ENCODE measurements at regions not wholly inside any gene's neighbourhood (a gene's known extent, or its start where the extent isn't known, plus 50 kb on each side); places are given as distances from the start of the nearest gene placed in this dataset.

DNA sequence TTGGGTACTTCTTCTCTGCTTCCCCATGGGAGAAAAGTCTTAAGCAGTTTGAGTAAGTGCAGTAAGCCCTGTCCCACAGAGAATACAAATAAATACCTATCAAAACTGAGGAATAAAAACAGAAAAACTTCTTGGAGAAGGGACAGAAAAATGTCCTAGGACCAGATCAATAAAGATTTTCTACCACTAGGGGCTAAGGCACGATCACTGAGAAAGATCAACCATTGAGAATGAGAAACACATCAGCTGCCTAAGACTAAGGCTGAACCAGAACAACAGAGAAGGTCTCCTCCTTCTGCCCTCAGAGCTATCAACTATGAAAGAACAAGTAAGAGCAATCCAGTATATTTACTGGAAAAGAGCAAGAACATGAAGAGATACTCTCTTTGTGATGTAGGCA, 763.6 kb upstream of the LRRTM1 start:
- Histone ChIP-seq H3K27me3 (ENCODE audit: control insufficient read depth, extremely low read depth, insufficient read depth, low read length) (no peaks in the 10 kb centered on the region), H2AFZ (ENCODE audit: control insufficient read depth, low read length) (no peak overlapping the region), H3K9me3 (ENCODE audit: control insufficient read depth, low read depth, low read length) (no peaks in the 10 kb centered on the region), H3K79me2 (ENCODE audit: control insufficient read depth, insufficient read depth, low read length) (no peaks in the 10 kb centered on the region), H3K36me3 (ENCODE audit: control insufficient read depth in 2 of 2, extremely low read depth in 1 of 2, insufficient read depth in 2 of 2, low read length in 2 of 2) (no peaks in the 10 kb centered on the region), H3K4me3 (ENCODE audit: control insufficient read depth in 2 of 3, extremely low read depth in 1 of 3, insufficient read depth in 2 of 3, low read depth in 1 of 3, low read length in 3 of 3) (no peak overlapping the region), H3K27ac (ENCODE audit: control insufficient read depth, insufficient read depth, low read length) (no peak overlapping the region), H3K9ac (ENCODE audit: control insufficient read depth, extremely low read depth, insufficient read depth, low read length) (no peak overlapping the region), H3K4me1 (ENCODE audit: control insufficient read depth, extremely low read depth, insufficient read depth, low read length) (no peaks in the 10 kb centered on the region), H4K20me1 (ENCODE audit: control insufficient read depth, extremely low read depth, insufficient read depth, low read length) (no peaks in the 10 kb centered on the region), H3K4me2 (ENCODE audit: control insufficient read depth, extremely low read depth, insufficient read depth, low read depth, low read length) (no peak overlapping the region), H3K9me1 (ENCODE audit: control insufficient read depth, extremely low read depth, insufficient read depth, low read length) (no peaks in the 10 kb centered on the region)
- DNase-seq (ENCODE audit: low read depth, low spot score) (no peak), FAIRE-seq (no peak)
- dilution Hi-C loops (cut with MboI; ENCODE audit: extremely low pct_ligation_motif_present, low sequenced_read_pairs) = no loop called here
- TF ChIP-seq EZH2 (IDR thresholded peaks at IDR 0.05; ENCODE audit: low read length) = no peak
- TF ChIP-seq CTCF (optimal IDR thresholded peaks at IDR 0.05 in 1 of 3, IDR thresholded peaks at IDR 0.05 in 1 of 3, conservative IDR thresholded peaks at IDR 0.05 in 1 of 3; ENCODE audit: extremely low read depth in 1 of 3, insufficient read depth in 2 of 3, low read length in 3 of 3) = no peak

DNA sequence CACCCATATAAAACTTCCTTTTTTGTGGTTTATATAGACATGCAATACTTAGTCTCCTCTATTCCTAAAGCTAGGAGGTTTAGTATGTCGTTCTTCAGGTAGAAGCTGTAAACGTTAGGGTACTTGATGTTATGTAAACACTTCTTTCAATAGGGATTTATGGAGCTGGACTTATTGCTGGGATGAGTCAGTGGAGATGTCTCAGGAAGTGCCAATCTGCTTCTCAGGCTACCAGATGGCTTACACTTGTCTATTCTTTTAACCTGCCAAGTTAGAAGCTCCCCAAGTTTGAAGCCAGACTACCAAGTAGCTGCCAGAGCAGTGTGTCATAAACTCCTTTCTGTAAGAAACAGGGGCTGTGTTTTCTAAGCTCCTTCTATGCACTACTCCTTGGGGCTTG, 756.5 kb upstream of the LRRTM1 start:
- H3K4me3 ChIP-seq (ENCODE audit: control insufficient read depth in 2 of 3, extremely low read depth in 1 of 3, insufficient read depth in 2 of 3, low read depth in 1 of 3, low read length in 3 of 3) = no peak overlapping the region
- H3K36me3 ChIP-seq (ENCODE audit: control insufficient read depth in 2 of 2, extremely low read depth in 1 of 2, insufficient read depth in 2 of 2, low read length in 2 of 2) = no peaks in the 10 kb centered on the region
- H3K4me1 ChIP-seq (ENCODE audit: control insufficient read depth, extremely low read depth, insufficient read depth, low read length) = no peaks in the 10 kb centered on the region
- no peak for DNase-seq (ENCODE audit: low read depth, low spot score)
- no peak for FAIRE-seq
- H2AFZ ChIP-seq (ENCODE audit: control insufficient read depth, low read length) = no peak overlapping the region
- dilution Hi-C loops (cut with MboI; ENCODE audit: extremely low pct_ligation_motif_present, low sequenced_read_pairs) = no loop called here
- H3K27ac ChIP-seq (ENCODE audit: control insufficient read depth, insufficient read depth, low read length) = no peak overlapping the region
- no peaks in the 10 kb centered on the region for H3K27me3 ChIP-seq (ENCODE audit: control insufficient read depth, extremely low read depth, insufficient read depth, low read length)
- no peaks in the 10 kb centered on the region for H3K9me3 ChIP-seq (ENCODE audit: control insufficient read depth, low read depth, low read length)
- no peaks in the 10 kb centered on the region for H3K9me1 ChIP-seq (ENCODE audit: control insufficient read depth, extremely low read depth, insufficient read depth, low read length)
- H3K4me2 ChIP-seq (ENCODE audit: control insufficient read depth, extremely low read depth, insufficient read depth, low read depth, low read length) = no peak overlapping the region
- H4K20me1 ChIP-seq (ENCODE audit: control insufficient read depth, extremely low read depth, insufficient read depth, low read length) = no peaks in the 10 kb centered on the region
- H3K79me2 ChIP-seq (ENCODE audit: control insufficient read depth, insufficient read depth, low read length) = no peaks in the 10 kb centered on the region
- no peak overlapping the region for H3K9ac ChIP-seq (ENCODE audit: control insufficient read depth, extremely low read depth, insufficient read depth, low read length)
- no peak for TF ChIP-seq EZH2 (IDR thresholded peaks at IDR 0.05; ENCODE audit: low read length)
- no peak for TF ChIP-seq CTCF (optimal IDR thresholded peaks at IDR 0.05 in 1 of 3, IDR thresholded peaks at IDR 0.05 in 1 of 3, conservative IDR thresholded peaks at IDR 0.05 in 1 of 3; ENCODE audit: extremely low read depth in 1 of 3, insufficient read depth in 2 of 3, low read length in 3 of 3)
